CD14-positive monocyte (primary cell): ENCODE measurements at regions not wholly inside any gene's neighbourhood (a gene's known extent, or its start where the extent isn't known, plus 50 kb on each side); places are given as distances from the start of the nearest gene placed in this dataset.

Experiments
- DNase-seq, 3 donors: peaks; one replicate each; pipeline ENCODE4 v3.0.0-alpha.2; 2011 to 2022
- H2AFZ ChIP-seq: 2 replicates; pipeline ENCODE4 v1.6.0; 2012; ENCODE audit warnings: mild to moderate bottlenecking, low read depth, low read length, inconsistent platforms; ENCODE audit not compliant: insufficient read depth, poor library complexity, severe bottlenecking
- H3K27ac ChIP-seq, 2 donors: 1 replicate in 1 of 2; 2 replicates in 1 of 2; pipeline ENCODE4 v1.5.1; 2012 to 2013; ENCODE audit warnings: low read length in 2 of 2, control low read depth in 1 of 2, inconsistent platforms in 1 of 2, low read depth in 1 of 2, mild to moderate bottlenecking in 1 of 2
- H3K27me3 ChIP-seq, 2 donors: one replicate each; pipeline versions ENCODE4 v1.6.0 to v1.6.1; 2011 to 2013; ENCODE audit warnings: low read length in 2 of 2; ENCODE audit not compliant: control insufficient read depth in 2 of 2, insufficient read depth in 2 of 2
- H3K36me3 ChIP-seq, 2 donors: replicated peaks in 1 of 2; 1 replicate in 1 of 2; 2 replicates in 1 of 2; pipeline versions ENCODE4 v1.5.1 to v1.6.1; 2012 to 2013; ENCODE audit warnings: low read length in 2 of 2, control low read depth in 1 of 2, inconsistent platforms in 1 of 2, mild to moderate bottlenecking in 1 of 2; ENCODE audit not compliant: insufficient read depth in 2 of 2, control insufficient read depth in 1 of 2
- H3K4me1 ChIP-seq, 2 donors: 1 replicate in 1 of 2; 2 replicates in 1 of 2; pipeline versions ENCODE4 v1.5.1 to v1.6.1; 2012 to 2013; ENCODE audit warnings: low read length in 2 of 2, control low read depth in 1 of 2, inconsistent platforms in 1 of 2, mild to moderate bottlenecking in 1 of 2, moderate library complexity in 1 of 2; ENCODE audit not compliant: insufficient read depth in 2 of 2, control insufficient read depth in 1 of 2
- H3K4me2 ChIP-seq: replicated peaks from 2 replicates; pipeline ENCODE3; 2012; ENCODE audit warnings: low read length, moderate library complexity, mild to moderate bottlenecking; ENCODE audit not compliant: poor library complexity, severe bottlenecking; ENCODE audit errors: extremely low read depth
- H3K4me3 ChIP-seq, 3 experiments: fragments of 200-600 bp in 1 of 3; sonication (generic) in 1 of 3; replicated peaks in 1 of 3; 1 replicate in 2 of 3; 2 replicates in 1 of 3; pipeline ENCODE4 v1.5.1; 2011 to 2013; ENCODE audit warnings: low read length in 3 of 3, mild to moderate bottlenecking in 3 of 3, control low read depth in 2 of 3, low read depth in 2 of 3, inconsistent platforms in 1 of 3, moderate library complexity in 1 of 3
- H3K79me2 ChIP-seq: 2 replicates; pipeline ENCODE4 v1.6.0; 2012; ENCODE audit warnings: mild to moderate bottlenecking, control low read depth, inconsistent platforms, low read length, moderate library complexity; ENCODE audit not compliant: insufficient read depth
- H3K9ac ChIP-seq: 2 replicates; pipeline ENCODE4 v1.6.0; 2017; ENCODE audit warnings: low read length, mild to moderate bottlenecking; ENCODE audit not compliant: insufficient read depth, poor library complexity, severe bottlenecking
- H3K9me3 ChIP-seq, 2 donors: replicated peaks in 1 of 2; 1 replicate in 1 of 2; 2 replicates in 1 of 2; pipeline versions ENCODE4 v1.5.1 to v1.6.1; 2012 to 2013; ENCODE audit warnings: low read length in 2 of 2, control low read depth in 1 of 2; ENCODE audit not compliant: control insufficient read depth in 1 of 2, insufficient read depth in 1 of 2
- H4K20me1 ChIP-seq: 2 replicates; pipeline ENCODE4 v1.6.0; 2012; ENCODE audit warnings: mild to moderate bottlenecking, low read length, control low read depth, moderate library complexity; ENCODE audit not compliant: insufficient read depth
- H3K27ac Mint-ChIP-seq, 7 donors: one replicate each; pipeline ENCODE4 v1.8.0; 2020; ENCODE audit warnings: mild to moderate bottlenecking in 7 of 7, mixed read lengths in 7 of 7, moderate library complexity in 6 of 7, inconsistent platforms in 2 of 7
- H3K27me3 Mint-ChIP-seq, 3 donors: one replicate each; pipeline ENCODE4 v1.8.0; 2021 to 2022; ENCODE audit warnings: low read depth in 3 of 3, mild to moderate bottlenecking in 3 of 3, mixed read lengths in 3 of 3, moderate library complexity in 3 of 3, inconsistent platforms in 1 of 3
- H3K36me3 Mint-ChIP-seq, 2 donors: one replicate each; pipeline ENCODE4 v1.8.0; 2020; ENCODE audit warnings: mixed read lengths in 2 of 2, inconsistent platforms in 1 of 2, mild to moderate bottlenecking in 1 of 2
- H3K4me1 Mint-ChIP-seq: one replicate; pipeline ENCODE4 v1.8.0; 2020; ENCODE audit warnings: mild to moderate bottlenecking, mixed read lengths
- H3K4me3 Mint-ChIP-seq, 2 donors: one replicate each; pipeline ENCODE4 v1.8.0; 2020; ENCODE audit warnings: mild to moderate bottlenecking in 2 of 2, mixed read lengths in 2 of 2, moderate library complexity in 1 of 2
- H3K9me3 Mint-ChIP-seq, 7 donors: one replicate each; pipeline ENCODE4 v1.8.0; 2020 to 2022; ENCODE audit warnings: mixed read lengths in 7 of 7, mild to moderate bottlenecking in 6 of 7, moderate library complexity in 6 of 7, inconsistent platforms in 2 of 7
- CTCF ChIP-seq: fragments of 200-600 bp; IDR thresholded peaks from one replicate; pipeline ENCODE4 v1.8.0; 2022; ENCODE audit warnings: antibody characterized with exemption, mild to moderate bottlenecking
- WGBS: methylation state at CpG from one replicate; pipeline ENCODE4 v1.1.5; 2013; ENCODE audit warnings: missing lambda C conversion rate; ENCODE audit not compliant: insufficient coverage; 5-methylcytosine and 5-hydroxymethylcytosine counted together
- intact Hi-C, 2 donors: fragments of 100-400 bp; cut with micrococcal nuclease; formaldehyde crosslinking; loops; one replicate each; pipeline versions ENCODE4 v1.15.0 to v1.15.1; 2023

GRCh38 chr10:90133606-90134005 is 432.2 kb downstream of the KIF20B start:
- Histone ChIP-seq H3K79me2 (no peaks in the 10 kb centered on the region), H3K4me3 (no peak overlapping the region), H3K4me2 (no peak overlapping the region), H2AFZ (no peak overlapping the region), H3K9ac (no peak overlapping the region), H3K4me1 (no peaks in the 10 kb centered on the region), H3K36me3 (no peaks in the 10 kb centered on the region), H3K9me3 (peaks cover 24 to 65% of the 10 kb centered on the region in 2 donors), H3K27ac (no peak overlapping the region), H3K27me3 (no peaks in the 10 kb centered on the region), H4K20me1 (no peaks in the 10 kb centered on the region)
- WGBS: no CpG with 5 or more reads among the region's 2 CpGs
- H3K4me3 Mint-ChIP-seq: no peak overlapping the region
- no peaks in the 10 kb centered on the region for H3K4me1 Mint-ChIP-seq
- no peak for DNase-seq
- no peak for TF ChIP-seq CTCF
- H3K36me3 Mint-ChIP-seq: no peaks in the 10 kb centered on the region
- H3K9me3 Mint-ChIP-seq: peaks cover 14 to 39% (median 36%) of the 10 kb centered on the region in 7 donors
- no peak overlapping the region for H3K27ac Mint-ChIP-seq
- peaks cover 0 to 2% (median 0%) of the 10 kb centered on the region in 3 donors for H3K27me3 Mint-ChIP-seq
- intact Hi-C loops: no loop called here

- peaks cover 0 to 2% (median 2%) of the 10 kb centered on the region in 3 donors for H3K27me3 Mint-ChIP-seq
- TF ChIP-seq CTCF: no peak
- Histone ChIP-seq H2AFZ (no peak overlapping the region), H4K20me1 (no peaks in the 10 kb centered on the region), H3K27ac (no peak overlapping the region), H3K4me1 (no peaks in the 10 kb centered on the region), H3K79me2 (no peaks in the 10 kb centered on the region), H3K36me3 (no peaks in the 10 kb centered on the region), H3K9ac (no peak overlapping the region), H3K4me3 (no peak overlapping the region), H3K9me3 (peaks cover 24 to 63% of the 10 kb centered on the region in 2 donors), H3K27me3 (no peaks in the 10 kb centered on the region), H3K4me2 (no peak overlapping the region)
- intact Hi-C loops: no loop called here
- no peak overlapping the region for H3K27ac Mint-ChIP-seq
- H3K4me3 Mint-ChIP-seq: no peak overlapping the region
- peaks cover 13 to 45% (median 31%) of the 10 kb centered on the region in 7 donors for H3K9me3 Mint-ChIP-seq
- H3K4me1 Mint-ChIP-seq: no peaks in the 10 kb centered on the region
- no peaks in the 10 kb centered on the region for H3K36me3 Mint-ChIP-seq
- WGBS: 90% methylated on average over 5 of the region's 8 CpGs
- DNase-seq: no peak
Observed at GRCh38 chr10:90136731-90137316, 435.4 kb downstream of the KIF20B start.
